RCC 7860 (cell line): ENCODE measurements at regions not wholly inside any gene's neighbourhood (a gene's known extent, or its start where the extent isn't known, plus 50 kb on each side); places are given as distances from the start of the nearest gene placed in this dataset.
"Not testable (repeated sequence)": the region's sequence is repeated elsewhere in the genome, so short reads cannot be mapped to it uniquely, and the experiment has no call there.

Source experiments
- DNase-seq: peaks from one replicate; pipeline ENCODE4 v3.0.0-alpha.2; 2015; ENCODE audit warnings: low spot score
- FAIRE-seq: peaks from 2 replicates; lab custom pipeline; 2012; peaks lifted over from hg19 to GRCh38; lab: Jason Lieb, UNC

DNA sequence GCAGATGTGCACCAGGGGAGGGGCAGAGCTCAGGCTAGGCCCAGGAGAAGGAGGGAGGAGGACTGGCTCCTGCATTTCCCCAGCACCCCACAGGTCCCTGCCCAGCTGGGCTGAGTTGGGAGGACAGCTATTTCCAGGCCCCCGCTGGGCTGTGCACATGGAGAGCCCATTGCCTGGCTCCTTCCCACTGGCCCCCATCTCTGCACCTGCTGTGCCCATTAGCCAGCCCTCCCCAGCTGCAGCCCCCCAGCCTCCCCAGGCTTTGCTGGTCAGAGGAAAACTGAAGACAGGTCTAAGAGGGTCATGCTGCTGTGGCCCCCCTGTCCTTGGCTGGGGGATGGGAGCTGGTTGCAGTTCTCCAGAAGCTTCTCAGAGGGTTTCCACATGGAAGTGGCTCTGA is 81.8 kb upstream of the SHANK2 start:
- FAIRE-seq (no peak), DNase-seq (no peak)

DNA sequence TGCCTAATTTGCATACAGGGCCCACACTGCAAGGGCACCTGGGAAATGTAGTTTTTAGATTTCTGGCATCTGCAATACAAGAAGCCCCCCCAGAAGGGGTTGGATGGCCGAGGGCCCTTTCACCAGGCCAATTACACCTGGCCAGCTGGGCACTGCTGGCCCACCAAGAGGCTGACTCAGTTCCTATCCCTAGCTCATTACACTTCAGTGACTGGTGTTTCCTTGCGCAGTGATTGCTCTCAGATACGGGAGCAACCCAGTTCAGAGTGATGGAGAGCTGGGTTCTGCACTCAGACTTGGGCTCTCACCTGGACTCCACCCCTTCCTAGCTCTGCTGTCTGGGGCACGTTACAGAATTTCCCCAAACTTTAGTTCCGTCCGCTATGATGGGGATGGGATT is 81.1 kb upstream of the SHANK2 start:
- no peak for DNase-seq
- no peak for FAIRE-seq

DNA sequence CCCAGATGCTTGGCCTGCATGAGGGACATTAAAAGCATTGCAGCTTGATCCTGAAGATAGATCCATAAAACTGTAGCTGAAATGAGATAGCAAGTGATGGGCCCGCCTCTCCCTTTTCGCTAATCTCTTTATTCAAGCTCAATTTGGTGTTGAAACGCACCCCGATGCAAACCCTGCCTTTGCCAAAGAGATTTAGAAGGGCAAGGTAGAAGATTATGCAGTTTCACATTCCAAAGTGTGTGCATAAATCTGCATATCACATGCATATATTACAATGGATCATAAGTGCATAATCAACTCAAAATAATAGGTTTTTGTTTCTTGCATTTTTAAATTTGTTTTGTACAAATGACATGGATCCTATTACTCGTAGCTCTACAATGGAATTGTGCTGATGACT is 80.1 kb upstream of the SHANK2 start:
- FAIRE-seq: no peak

DNA sequence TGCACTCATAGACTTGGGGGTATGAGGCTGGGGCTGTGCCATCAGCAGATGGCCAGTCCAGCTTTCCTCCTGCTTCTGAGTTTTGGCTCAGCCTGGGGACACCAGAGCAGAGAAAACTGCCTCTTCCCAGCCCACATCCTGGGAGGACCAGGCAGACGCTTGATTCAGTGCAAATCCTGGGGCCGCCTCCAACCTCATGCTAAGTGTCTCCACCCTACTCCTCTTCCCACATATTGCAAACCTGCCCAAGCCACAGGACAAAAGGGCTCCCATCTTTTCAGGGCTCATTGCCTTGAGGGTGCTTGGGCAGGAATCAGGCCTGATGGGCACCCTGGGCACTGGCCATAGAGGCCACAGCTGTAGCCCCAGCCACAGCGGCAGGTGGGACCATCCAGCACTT is 79.7 kb upstream of the SHANK2 start:
- no peak for DNase-seq
- FAIRE-seq: no peak

More for the DNA sequence above, 80.1 kb upstream of the SHANK2 start:
- no peak for DNase-seq

DNA sequence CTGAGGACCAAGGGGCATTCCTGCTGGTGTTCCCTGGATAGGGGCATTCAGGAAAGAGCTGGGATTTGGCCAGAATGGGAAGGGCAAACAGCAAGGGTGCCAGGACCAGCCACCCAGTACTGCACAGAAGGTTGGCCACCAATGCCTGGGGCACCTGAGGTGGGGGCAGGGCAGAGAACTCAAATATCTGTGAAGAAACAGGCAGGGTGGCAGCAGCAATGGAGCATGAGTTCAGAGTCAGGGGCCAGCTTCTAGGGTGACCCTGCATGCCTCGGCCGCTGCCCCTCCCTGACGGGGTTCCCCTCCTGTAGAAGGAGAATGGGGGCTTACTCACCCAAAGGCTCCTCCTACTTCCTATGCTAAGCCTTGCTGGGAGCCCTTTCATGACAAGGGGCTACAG is 79.3 kb upstream of the SHANK2 start:
- FAIRE-seq: no peak
- DNase-seq: no peak

DNA sequence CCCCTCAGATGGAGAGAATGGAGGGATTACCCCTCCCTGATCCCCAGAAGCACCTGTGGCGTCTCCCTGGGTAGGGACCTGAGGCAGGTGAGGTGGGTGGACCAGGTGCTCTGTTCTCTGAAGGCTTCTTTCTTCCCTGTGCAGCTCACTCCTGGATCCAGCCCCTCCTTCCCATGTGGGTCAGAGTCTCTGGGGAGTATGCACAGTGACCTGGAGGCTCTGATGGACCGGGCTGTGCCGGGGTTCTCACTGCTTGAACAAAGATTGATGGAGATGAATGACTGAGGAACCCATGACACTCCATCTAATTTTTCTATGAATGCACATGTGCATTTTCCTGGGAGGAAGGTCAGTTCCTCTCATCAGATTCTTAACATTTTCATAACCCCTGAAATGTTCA is 78.6 kb upstream of the SHANK2 start:
- no peak for FAIRE-seq
- no peak for DNase-seq

DNA sequence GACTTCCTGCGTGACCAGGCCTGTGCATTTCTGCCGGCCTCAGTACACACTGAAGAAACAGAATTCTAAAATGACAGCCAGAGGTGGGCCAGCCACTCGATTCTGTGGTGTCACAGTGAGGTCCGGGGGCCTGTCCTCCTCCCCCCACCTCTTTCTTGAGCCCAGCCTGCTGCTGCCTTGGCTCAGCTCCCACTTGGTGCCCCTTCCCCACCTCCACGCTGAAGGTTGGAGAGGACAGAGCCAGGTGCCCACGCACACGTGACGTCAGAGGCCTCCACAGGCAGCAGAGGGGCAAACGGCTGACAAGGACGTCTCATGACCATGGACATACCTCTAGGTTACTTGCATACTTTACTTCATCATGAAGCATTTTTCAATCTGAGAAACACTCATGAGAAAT is 78.0 kb upstream of the SHANK2 start:
- DNase-seq (no peak), FAIRE-seq (no peak)

DNA sequence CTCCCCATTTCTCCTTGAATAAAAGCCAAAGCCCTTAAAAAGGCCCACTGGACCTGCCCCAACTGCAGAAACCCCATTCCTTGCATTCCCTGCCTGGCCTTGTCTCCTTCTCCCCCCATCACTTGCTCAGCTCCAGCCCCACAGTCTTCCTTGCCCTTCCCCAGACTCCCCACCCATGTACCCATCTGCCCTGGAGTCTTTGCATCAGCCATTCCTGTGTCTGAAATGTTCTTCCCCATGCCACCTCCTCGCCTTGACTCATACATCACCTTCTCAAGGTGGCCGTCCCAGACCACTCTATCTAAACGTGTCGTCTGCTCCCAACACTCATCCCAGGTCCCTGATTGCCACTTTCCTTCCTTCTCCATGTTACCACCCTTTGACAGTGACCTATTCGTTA is 77.4 kb upstream of the SHANK2 start:
- FAIRE-seq: no peak
- DNase-seq: no peak

DNA sequence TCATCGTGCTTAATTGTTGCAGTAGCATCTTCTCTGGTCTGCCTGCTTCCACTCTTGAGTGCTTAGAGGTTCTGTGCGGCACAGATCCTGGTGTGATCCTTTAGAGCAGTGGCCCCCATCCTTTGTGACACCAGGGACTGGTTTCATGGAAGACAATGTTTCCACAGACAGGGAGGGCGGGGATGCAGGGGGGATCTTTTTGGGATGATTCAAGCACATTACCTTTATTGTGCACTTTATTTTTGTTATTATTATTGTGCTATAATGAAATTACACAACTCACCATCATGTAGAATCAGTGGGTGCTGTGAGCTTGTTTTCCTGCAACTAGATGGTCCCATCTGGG is 76.8 kb upstream of the SHANK2 start:
- no peak for FAIRE-seq
- no peak for DNase-seq

DNA sequence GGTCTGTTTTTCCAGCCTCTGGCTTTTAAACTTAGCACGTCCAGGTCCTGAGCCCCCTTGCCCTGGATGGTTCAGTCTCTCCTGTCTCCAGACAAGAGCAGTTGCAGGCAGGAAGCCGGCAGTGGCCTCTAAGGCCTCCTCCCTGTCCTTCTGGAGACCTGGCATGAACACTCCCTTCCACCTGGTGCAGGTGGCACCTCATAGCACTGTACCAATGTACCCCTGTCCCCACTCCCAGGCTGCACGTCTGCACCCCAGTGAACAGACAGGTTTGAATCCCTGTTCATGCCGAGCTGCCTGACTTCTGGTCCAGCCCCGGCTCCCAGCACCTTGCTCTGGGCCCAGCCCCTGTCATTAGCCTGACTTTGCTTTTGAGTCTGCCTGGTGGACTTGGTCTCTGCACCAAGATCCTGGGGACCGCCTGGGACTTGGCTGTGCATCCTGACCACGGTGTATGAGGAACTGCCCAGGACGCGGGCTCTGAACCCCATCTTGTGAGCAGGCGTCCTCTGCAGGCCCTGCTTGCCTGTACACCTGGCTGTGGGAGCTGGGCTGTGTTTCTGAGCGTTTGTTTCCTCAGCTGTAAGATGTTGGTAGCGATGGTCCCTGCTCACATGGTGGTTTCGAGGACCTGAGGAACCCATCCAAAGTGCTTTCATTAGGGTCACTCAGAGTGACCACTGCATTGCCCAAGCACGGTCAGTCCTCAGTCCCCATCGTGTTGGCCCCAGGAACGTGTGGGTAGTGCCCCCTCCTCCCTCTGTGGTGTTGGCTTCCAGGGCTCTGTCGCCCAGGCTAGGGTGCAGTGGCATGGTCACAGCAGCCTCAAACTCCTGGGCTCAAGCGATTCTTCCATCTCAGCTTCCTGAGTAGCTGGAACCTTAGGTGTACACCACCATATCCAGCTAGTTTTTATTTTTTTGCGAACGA is 75.0 kb upstream of the SHANK2 start:
- no peak for FAIRE-seq

DNA sequence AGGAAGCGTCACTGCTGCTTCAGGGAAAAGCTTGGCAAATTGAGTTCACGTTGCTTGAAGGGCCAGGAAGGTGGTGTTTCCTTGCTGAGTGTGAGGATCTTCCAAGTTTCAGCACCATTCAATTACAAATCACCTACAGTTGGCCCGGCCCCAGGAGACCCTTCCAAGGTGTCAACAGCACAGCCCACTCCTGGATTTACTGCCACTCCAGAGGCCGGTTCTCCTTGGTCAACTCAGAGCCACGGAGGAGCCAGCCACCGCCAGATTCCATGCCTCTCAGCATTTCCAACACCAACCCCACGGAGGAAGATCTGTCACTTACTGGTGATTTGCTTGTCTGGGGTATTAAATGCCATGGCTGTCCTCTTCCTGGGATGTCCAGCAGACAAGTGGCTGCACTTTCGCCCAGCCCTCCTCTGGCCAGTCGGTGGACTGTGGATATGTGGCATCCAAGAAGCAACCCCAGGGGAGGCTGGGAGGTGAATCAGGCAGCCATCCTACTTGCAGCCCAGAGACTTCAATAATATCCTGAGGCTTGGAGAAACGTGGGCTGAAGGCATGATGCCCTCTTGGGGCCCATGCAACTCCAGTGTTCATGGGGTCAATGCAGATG is 74.1 kb upstream of the SHANK2 start:
- DNase-seq (no peak), FAIRE-seq (no peak)

More for the DNA sequence above, 75.0 kb upstream of the SHANK2 start:
- no peak for DNase-seq

DNA sequence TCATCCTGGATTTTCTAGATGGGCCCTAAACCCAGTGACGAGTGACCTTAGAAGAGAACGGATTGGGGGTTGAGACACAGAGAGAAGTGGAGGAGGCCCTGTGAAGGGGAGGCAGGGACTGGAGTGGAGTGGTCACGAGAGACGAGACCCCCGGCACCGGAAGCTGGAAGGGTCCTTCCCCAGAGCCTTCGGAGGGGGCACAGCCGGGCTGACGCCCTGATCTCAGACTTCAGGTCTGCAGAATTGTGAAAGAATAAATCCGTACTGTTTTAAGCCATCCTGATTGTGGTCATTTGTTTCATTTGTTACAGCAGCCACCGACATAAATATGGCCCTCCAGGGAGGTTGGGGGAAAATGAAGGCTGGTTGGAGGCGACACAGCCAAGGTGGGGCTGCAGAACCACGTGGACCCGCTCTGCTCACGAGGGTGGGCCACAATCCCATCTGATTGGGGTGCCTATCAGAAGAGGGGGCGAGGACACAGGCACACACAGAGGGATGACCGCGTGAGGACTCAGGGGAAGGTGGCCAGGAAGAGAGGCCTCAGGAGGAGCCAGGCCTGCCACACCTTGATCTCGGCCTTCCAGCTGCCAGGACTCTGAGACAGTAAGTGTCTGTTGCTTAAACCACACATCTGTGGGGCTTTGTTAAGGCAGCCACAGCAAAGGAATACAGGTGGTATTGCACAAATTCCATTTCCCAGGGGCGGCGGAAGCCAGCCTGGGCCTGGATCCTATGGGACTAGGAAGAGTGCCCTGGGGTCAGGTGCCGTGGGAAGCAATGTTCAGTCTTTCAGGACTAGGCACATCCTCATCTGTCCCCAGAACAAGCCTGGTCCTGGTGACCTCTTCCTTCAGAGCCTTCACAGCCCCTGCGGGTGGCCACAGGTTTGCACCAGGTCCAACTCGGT is 73.3 kb upstream of the SHANK2 start:
- DNase-seq (no peak), FAIRE-seq (no peak)

DNA sequence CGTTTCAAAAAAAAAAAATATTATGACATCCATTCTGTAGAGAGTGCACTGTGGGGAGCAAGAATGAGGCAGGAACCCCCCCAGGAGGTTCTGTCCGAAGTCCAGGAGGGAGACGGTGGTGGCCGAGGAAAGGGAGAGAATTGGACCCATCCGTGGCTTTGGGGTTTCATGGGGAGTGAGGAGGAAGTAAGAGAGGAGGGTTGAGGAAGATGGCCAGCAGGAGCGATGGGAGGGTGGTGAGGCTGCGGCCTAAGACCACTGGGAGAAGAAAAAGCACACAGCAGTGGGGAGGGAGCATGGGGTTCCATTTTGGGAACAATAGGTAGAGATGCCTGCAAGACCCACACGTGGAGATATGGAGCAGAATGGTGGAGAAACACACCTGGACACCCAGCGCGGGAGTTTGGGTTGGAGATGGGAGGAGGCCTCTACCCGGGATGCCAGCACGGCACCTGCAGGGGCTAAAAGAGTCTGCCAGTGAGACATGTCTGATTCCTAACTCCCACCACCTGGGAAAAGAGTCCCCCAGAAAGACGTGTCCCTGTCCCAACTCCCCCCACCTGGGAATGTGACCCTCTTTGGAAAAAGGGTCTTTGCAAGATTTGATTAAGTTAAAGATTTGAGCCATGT is 72.5 kb upstream of the SHANK2 start:
- FAIRE-seq (no peak), DNase-seq (no peak)

DNA sequence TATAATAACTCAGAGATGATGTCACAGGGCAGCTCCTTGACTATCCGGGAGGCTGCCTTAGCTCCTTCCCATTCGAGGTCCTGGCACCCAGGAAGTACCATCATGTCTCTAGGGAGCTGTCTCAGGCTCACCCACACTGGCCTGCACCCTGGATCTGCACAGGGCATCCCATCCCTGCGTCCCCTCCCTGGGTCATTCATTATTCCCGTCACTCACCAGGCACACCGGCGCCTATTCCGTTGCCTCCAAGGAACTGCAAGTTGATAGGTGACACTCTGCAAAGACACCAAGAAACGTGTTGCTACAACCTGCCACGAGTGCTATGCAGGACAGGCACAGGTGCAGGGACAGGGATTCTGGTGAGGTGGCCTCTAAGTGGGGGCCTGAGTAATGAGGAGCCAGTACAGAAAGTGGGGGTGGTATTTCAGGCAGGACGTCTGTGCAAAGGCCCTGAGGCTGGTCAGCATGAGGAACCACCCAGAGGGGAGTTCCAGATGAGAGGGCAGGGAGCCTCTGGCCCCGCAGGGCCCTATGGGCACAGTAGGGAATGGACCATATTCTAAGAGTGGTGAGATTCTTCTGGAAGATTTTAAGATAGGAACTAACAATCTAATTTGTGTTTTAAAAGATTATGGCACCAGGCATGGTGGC is 71.6 kb upstream of the SHANK2 start:
- DNase-seq (no peak), FAIRE-seq (no peak)

DNA sequence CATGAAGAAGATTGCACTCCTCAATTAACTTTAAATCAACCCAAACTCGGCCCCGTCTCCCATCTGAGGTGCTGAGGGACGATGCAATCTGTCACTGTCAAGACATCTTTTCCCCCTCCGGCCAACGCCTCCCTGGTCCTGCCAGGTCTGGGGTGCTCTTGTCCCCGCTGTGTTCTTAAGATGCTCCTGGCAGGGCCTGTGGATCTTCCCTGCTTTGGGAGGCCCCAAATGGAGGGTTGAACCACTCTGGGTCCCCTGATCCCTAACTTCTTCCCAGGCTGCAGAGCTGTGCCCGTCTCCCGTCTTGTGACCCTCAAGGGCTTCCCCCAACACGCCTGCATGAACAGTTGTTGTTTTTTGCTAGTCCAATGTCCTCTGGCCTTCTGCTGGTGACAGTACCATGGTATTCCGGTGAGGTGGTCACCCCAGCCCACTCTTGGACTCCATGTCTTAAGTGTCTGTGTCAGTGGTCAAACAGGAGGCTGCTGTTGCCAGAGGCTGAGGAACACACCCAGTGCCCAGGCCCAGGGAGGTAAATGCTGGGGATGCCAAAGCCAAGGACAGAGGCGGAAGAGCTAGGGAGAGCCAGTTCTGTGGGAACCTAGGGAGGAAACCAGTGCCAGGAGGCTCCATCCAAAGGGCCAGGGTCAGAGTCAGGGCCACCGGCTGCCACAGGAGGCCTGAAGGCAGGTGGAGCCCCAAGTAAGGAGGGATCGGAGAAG is 70.6 kb upstream of the SHANK2 start:
- DNase-seq: no peak
- FAIRE-seq: no peak

DNA sequence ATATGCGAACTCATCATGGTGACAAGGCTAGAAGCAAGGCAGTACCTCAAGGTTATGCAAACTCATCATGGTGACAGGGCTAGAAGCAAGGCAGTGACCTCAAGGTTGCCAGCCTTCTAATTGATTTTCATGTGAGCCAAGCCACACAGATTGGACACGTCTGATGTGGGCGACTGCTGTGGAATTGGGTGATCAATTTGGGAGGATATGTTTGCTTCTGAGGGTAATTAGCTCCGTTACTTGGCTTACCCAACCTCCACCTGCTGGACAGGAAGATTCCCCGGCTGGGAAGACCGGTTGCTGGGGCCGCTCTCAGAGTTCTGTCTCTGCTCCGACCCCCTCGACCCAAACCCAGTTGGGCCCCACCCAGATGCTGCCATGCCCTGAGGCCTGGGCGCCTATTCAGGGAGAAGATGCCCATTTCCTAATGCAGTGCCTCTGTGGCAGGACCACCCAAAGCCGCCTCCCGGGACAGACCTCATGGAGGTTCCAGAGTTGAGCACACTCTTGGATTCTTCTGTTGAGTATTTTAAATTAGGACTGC is 69.9 kb upstream of the SHANK2 start:
- DNase-seq (no peak), FAIRE-seq (no peak)

DNA sequence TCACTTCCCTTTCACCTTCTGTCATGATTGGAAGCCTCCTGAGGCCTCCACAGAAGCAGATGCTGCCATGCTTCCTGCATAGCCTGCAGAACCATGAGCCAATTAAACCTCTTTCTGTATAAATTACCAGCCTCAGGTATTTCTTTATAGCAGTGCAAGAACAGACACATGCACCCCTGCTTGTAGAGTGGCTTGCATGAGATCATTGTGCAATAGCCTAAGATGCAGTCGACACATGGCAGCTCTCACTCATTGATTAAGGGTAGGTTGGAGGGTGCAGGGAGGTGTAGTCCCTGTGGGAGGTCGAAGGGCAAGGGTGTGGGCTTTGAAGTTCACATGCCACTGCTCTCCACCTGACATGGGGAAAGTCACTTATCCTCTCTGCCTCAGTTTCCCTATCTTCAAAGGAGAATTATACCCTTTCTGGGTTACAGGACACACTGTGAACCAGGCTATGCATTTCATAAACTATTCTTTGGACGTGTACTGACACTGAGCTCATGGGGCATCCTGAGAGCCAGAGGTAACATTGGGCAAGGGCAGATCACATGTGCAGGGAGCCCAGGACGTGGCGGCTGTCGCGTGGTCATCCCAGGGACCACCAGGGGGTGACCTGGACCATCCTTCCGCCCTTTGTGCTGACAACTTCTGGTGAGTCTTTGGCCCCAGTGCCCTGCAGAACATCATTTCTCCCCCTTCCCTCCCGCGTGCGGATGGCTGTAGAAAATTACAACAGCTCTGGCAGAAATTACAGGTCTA is 69.2 kb upstream of the SHANK2 start:
- FAIRE-seq (no peak), DNase-seq (no peak)

DNA sequence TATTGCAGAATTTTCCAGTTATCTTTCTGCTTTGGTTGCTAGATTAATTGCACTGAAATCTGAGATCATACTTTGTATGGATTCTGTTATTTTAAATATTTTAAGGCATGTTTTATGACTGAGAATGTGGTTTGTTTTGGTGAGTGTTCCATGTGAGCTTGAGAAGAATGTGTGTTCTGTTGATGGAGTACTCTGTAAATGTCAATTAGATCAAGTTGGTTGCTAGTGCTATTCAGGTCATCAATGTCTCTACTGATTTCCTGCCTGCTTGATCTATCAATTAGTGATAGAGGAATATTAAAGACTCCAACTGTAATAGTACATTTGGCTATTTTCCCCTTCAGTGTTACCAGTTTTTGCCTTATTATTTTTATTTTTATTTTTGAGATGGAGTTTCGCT is 64.3 kb upstream of the SHANK2 start:
- FAIRE-seq (no peak), DNase-seq (no peak)

DNA sequence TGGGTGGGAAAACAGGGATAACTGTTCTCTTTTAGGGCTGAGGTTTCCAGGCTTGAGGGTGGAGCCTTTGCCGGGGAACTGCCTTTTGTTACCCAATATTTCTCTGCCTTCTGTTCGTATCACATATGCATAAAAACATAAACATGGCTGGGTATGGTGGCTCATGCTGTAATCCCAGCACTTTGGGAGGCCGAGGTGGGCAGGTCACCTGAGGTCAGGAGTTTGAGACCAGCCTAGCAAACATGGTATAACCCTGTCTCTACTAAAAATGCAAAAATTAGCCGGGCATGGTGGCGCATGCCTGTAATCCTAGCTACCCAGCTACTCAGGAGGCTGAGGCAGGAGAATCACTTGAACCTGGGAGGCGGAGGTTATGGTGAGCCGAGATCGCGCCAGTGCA is 60.2 kb upstream of the SHANK2 start:
- not testable (repeated sequence) for DNase-seq, FAIRE-seq
